GM12873 (cell line): ENCODE measurements at regions not wholly inside any gene's neighbourhood (a gene's known extent, or its start where the extent isn't known, plus 50 kb on each side); places are given as distances from the start of the nearest gene placed in this dataset.

Source experiments
- TF ChIP-seq, protein P1 (sequence below): IDR thresholded peaks from 2 replicates; pipeline ENCODE4 v1.5.1; 2012; ENCODE audit warnings: low read depth, mild to moderate bottlenecking, moderate library complexity, low read length, control low read depth; ENCODE audit not compliant: insufficient read depth; ENCODE audit errors: missing control alignments

DNA sequence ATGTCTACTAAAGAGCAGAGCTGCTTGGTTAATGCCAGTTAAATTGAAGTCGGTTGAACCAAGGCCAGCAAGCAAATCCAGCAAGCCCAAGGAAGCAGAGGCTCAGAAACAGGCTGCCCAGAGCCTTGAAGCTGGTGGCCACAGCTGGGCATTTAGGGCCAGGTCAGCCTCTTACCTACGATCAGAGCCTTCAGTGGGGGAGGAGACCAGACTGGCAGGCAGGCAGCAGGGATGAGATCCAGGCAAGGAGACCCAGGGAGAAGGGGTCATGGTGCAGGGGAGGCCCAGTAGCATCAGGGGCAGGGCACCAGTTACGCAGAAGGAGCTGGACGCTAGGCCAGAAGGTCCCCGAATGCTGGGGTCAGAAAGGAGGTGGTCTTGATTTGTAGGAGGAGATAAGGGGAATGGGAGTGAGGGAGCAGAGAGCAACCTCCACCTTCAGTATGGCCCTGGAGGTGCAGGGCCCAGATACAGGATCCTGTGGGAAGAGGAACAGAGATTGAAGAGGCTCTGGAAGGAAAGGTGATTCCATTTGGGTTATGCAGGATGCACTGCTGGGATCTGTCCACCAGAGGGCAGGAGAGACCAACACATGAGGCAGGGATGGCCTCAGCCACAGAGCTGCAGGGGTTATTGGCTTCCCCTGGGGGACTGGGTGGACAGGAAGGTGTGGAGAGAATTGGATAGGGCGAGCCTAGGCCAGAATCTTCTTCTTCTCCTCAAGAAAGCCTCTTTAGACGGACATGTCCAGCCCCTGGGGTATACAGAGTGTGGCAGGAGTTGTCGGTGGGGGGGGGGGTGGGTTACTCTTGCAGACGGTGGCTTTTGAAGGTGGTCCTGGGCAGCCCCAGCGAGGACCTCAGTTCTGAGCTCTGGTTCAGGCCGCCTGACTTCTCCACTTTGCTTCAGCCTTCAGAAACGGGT is 132.6 kb upstream of the PODXL start:
- TF ChIP-seq, protein P1, sequence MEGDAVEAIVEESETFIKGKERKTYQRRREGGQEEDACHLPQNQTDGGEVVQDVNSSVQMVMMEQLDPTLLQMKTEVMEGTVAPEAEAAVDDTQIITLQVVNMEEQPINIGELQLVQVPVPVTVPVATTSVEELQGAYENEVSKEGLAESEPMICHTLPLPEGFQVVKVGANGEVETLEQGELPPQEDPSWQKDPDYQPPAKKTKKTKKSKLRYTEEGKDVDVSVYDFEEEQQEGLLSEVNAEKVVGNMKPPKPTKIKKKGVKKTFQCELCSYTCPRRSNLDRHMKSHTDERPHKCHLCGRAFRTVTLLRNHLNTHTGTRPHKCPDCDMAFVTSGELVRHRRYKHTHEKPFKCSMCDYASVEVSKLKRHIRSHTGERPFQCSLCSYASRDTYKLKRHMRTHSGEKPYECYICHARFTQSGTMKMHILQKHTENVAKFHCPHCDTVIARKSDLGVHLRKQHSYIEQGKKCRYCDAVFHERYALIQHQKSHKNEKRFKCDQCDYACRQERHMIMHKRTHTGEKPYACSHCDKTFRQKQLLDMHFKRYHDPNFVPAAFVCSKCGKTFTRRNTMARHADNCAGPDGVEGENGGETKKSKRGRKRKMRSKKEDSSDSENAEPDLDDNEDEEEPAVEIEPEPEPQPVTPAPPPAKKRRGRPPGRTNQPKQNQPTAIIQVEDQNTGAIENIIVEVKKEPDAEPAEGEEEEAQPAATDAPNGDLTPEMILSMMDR = peak; percentile 98

DNA sequence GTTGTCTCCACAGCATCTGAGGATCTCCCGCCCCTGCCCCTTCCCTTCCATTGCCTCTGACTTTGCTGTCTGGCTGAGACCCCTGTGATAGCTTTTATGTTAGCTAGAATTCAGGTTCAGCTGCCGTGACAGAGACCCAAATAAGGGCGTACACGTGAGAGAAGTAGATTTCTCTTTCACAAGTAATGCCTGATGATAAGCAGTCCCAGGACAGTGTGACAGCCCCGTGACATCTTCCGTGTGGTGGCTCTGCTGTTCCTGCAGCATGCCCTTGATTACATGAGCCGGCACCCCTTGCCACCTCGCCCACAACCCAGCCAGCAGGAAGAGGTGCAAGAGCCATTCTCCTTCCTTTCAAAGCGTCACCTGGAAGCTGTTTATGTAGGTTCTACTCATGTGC is 130.9 kb upstream of the PODXL start:
- TF ChIP-seq, protein P1 = no peak

DNA sequence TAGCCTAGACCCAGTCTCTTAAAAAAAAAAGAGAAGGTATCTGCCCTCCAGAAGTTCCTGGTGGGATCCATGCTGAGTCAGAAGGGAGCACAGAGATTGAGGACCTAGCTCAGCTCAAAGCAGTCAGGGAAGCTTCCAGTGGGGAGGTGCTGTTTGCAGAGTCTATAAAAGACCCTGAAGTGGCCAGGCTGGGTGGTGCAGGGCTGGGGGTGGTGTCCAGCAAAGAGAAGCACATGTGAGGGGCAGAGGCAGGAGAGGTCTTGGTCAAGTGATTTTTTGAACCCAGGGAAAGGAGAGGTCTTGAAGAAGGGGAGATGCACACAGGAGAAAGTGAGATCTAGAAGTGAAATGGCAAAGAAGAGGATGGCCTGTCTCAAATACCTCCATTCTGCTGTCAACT is 130.4 kb upstream of the PODXL start:
- TF ChIP-seq, protein P1 = no peak

DNA sequence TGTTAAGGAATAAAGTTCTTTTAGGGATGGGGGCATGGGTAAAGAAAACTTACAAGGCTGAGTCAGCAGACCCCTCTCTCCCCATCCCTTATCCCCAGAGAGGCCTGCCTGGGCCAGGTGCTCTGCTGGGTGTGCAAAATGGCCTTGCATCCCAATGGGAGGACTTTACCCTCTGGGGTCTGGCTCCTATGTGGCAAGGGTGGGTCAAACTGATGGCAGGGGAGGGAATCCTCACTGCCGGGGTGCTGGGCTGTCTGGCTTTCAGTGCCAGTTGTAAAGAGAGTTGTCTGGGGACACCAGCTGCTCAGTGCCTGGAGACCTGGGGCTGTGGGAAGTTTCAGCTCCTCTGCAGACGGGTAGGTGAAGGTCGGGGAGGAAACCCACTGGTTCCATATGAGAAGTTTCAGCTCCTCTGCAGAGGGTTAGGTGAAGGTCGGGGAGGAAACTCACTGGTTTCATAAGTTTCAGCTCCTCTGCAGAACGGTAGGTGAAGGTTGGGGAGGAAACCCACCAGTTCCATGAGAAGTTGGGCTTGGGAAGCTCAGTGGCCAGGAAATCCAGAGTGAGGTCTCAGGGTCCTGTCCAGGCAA is 127.2 kb upstream of the PODXL start:
- TF ChIP-seq, protein P1 = no peak

DNA sequence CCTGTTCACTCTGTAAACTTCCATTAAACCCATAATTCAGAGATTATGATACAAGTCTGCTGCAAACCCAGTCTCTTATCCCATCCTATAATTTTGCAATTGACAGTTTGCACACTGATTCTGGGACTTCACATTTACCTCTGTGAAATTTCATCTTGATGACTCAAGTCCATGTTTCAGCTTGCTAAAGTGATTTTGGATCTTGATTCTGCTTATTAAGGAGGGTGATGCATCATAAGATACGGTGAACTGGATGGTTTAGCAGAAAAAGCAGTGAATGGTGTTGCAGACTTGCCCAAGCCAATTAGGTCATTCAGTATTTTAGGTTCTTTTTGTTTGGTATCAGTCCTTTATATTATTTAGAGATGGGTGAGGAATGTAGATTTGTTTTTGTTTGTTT is 125.5 kb upstream of the PODXL start:
- TF ChIP-seq, protein P1 = no peak

DNA sequence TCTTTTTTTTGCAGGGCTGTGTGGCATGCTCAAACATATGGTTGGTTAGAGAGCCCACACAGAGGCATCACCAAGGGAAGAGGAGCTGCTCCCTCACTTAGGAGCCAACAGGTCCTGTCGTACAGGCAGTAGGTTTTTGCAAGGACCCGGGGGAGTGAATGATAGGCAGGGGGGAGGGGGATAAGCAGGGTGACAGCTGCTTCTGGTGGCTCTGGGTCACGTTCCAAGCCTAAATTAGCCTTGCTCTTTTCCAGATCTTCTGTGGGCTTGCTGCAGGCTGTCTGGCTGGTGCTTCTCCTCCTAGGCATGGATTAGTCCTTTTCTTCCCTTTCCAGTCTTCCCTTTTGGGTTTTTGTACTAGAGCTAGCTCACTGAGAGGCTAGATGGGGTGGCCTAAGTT is 117.7 kb upstream of the PODXL start:
- TF ChIP-seq, protein P1 = no peak

DNA sequence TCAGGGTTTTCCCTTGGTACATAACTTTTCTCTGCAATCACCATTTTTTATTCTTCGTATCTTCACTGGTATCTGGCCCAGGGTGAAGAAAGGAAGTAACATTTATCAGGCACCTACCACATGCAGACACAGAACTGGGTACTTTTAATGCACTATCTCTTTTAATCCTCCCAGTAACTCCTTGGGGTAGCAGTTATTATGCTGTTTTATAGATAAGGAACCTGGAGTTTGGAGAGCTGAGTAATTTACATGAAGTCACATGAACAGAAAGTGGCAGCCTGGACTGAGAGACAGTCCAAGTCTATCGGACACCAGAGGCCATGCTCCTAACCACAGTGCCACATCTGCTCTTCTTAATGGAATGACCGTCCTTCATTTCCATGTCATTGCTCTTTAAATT is 117.1 kb upstream of the PODXL start:
- TF ChIP-seq, protein P1 = no peak
